ENCODE measurements at regions not wholly inside any gene's neighbourhood (a gene's known extent, or its start where the extent isn't known, plus 50 kb on each side); places are given as distances from the start of the nearest gene placed in this dataset.
A peak's percentile ranks its signal among the peaks of the same experiment; 100 is the strongest.

DNA sequence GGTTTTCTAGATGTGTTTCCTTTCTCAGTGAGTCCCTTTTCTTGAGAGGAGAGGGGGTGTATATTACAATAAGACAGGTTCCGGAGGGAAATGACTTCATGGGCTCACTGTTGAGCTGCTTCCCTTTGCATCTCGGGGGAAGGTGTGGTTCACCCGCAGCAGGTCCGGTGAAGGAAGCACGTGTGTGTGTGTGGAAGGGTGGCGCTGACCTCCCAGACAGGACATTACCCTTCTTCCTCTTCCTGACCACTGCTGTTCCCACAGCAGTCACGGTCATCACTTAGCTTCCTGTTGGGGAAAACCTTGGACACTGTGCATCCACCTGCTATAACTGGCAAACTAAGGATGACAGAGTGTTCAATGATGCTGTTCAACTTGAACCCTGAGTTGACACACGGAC lies 83.6 kb downstream of the PLEKHG1 start:
- intact Hi-C loops (cut with DNase I): loop anchor here in 5 of 10 donors (2.0 to 10.0 kb wide), 8 partner anchors 39 to 269 kb away; no protein-coding TSS in a partner anchor

DNA sequence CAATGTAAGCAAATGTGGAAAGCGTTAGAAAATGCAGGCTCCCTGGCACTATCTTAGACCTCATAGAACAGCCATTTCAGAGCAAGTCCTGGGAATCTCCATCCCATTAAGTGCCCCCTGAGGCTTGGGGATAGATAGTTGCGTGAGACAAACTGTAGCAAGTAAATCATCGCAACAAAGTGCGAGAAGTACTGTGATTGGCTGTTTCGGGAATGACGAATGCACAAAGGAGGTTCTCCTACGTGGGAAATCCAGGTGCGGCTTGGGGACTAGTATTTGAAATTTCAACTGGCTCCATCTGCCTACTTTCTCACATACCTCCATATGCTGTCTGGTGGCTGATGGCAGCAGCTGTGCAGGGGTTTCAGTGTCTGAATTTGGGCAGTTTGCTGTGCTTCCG lies 84.5 kb downstream of the PLEKHG1 start:
- Histone ChIP-seq H3K4me3 (peak overlapping the region; percentile 3 to 59 (median 50)), H3K36me3 (no peaks in the 10 kb centered on the region), H3K9me3 (no peaks in the 10 kb centered on the region), H3K4me1 (peaks cover 2 to 57% (median 28%) of the 10 kb centered on the region in 9 donors), H3K27me3 (no peaks in the 10 kb centered on the region), H3K27ac (peak overlapping the region; percentile 54 to 95 (median 86))
- DNase-seq (no peak), ATAC-seq (peak in 1 of 8 donors; percentile 2)
- intact Hi-C loops (cut with DNase I): loop anchor here in 5 of 10 donors (5.0 to 10.0 kb wide), 7 partner anchors 38 to 269 kb away; no protein-coding TSS in a partner anchor
- TF ChIP-seq, protein P1, sequence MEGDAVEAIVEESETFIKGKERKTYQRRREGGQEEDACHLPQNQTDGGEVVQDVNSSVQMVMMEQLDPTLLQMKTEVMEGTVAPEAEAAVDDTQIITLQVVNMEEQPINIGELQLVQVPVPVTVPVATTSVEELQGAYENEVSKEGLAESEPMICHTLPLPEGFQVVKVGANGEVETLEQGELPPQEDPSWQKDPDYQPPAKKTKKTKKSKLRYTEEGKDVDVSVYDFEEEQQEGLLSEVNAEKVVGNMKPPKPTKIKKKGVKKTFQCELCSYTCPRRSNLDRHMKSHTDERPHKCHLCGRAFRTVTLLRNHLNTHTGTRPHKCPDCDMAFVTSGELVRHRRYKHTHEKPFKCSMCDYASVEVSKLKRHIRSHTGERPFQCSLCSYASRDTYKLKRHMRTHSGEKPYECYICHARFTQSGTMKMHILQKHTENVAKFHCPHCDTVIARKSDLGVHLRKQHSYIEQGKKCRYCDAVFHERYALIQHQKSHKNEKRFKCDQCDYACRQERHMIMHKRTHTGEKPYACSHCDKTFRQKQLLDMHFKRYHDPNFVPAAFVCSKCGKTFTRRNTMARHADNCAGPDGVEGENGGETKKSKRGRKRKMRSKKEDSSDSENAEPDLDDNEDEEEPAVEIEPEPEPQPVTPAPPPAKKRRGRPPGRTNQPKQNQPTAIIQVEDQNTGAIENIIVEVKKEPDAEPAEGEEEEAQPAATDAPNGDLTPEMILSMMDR (IDR thresholded peaks at IDR 0.05): no peak
- WGBS, 2 donors: 71 to 80% methylated on average over 9 of the region's 9 CpGs

More for the DNA sequence above, 83.6 kb downstream of the PLEKHG1 start:
- ATAC-seq (peak; percentile 80 to 91 (median 88)), DNase-seq (peak; percentile 45 to 79)
- Histone ChIP-seq H3K27me3 (no peaks in the 10 kb centered on the region), H3K36me3 (no peaks in the 10 kb centered on the region), H3K27ac (peak overlapping the region in 9 of 10 donors; percentile 78 to 95 (median 89)), H3K4me3 (peak overlapping the region in 9 of 10 donors; percentile 23 to 59 (median 51)), H3K4me1 (peaks cover 2 to 49% (median 21%) of the 10 kb centered on the region in 9 donors), H3K9me3 (no peaks in the 10 kb centered on the region)
- TF ChIP-seq, protein P1 (IDR thresholded peaks at IDR 0.05): no peak
- WGBS, 2 donors: 64 to 65% methylated on average over 8 of the region's 8 CpGs

- DNase-seq: peak in 1 of 2 donors; percentile 62
- TF ChIP-seq, protein P1 (IDR thresholded peaks at IDR 0.05): no peak
- 66 to 75% methylated on average over 13 of the region's 13 CpGs for WGBS, 2 donors
- intact Hi-C loops (cut with DNase I): loop anchor here in 5 of 10 donors (5.0 to 10.0 kb wide), 10 partner anchors 37 to 270 kb away; no protein-coding TSS in a partner anchor
- Histone ChIP-seq H3K4me1 (peaks cover 2 to 65% (median 33%) of the 10 kb centered on the region in 9 donors), H3K9me3 (no peaks in the 10 kb centered on the region), H3K36me3 (no peaks in the 10 kb centered on the region), H3K27me3 (no peaks in the 10 kb centered on the region), H3K27ac (peak overlapping the region; percentile 43 to 95 (median 86)), H3K4me3 (peak overlapping the region in 9 of 10 donors; percentile 23 to 59 (median 51))
- ATAC-seq: peak; percentile 31 to 75 (median 61)
These were observed 85.2 kb downstream of the PLEKHG1 start for GRCh38 chr6:150684714-150685459.

DNA sequence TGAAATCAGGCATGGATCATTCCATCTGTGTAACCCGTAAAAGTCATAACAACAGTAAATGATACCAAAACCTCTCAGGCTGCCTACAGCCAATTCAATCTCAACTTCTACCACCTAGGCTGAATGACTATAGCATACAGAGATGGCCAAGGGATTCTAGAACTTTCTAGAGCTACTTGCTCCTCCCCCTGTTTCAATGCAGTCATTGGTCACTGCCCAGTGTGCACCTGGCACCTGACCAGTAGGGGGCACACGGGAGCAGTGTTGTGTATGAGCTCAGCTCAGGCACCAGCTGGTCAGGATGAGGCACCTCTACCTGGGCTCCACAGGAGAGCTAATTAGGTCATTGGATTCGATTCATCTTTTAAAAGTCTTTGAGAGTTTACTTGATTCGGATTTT lies 86.2 kb downstream of the PLEKHG1 start:
- no peaks in the 10 kb centered on the region for H3K36me3 ChIP-seq
- TF ChIP-seq, protein P1 (IDR thresholded peaks at IDR 0.05): peak; percentile 30 to 68 (median 60)
- peak overlapping the region in 2 of 10 donors; percentile 57 to 59 for H3K4me3 ChIP-seq
- H3K27ac ChIP-seq: peak overlapping the region in 8 of 10 donors; percentile 43 to 94 (median 84)
- H3K27me3 ChIP-seq: no peaks in the 10 kb centered on the region
- ATAC-seq: peak in 1 of 8 donors; percentile 17
- H3K9me3 ChIP-seq: no peaks in the 10 kb centered on the region
- intact Hi-C loops (cut with DNase I): loop anchor here in 5 of 10 donors (5.0 to 10.0 kb wide), 5 partner anchors 51 to 271 kb away; no protein-coding TSS in a partner anchor
- WGBS, 2 donors: 67 to 71% methylated on average over 4 of the region's 4 CpGs
- peak in 1 of 2 donors; percentile 36 for DNase-seq
- peaks cover 2 to 74% (median 39%) of the 10 kb centered on the region in 9 donors for H3K4me1 ChIP-seq

All from heart right ventricle (tissue), 16 donors.